Upper lobe of left lung (tissue), 6 donors: ENCODE measurements at regions not wholly inside any gene's neighbourhood (a gene's known extent, or its start where the extent isn't known, plus 50 kb on each side); places are given as distances from the start of the nearest gene placed in this dataset.

Experiments used
- ATAC-seq, 2 donors: fragments of 200-7000 bp; cut with Tn5 transposase; one replicate each; pipeline ENCODE4 v1.9.1; 2022; ENCODE audit warnings: mild to moderate bottlenecking in 2 of 2, moderate library complexity in 2 of 2; ENCODE audit not compliant: low FRiP score in 2 of 2
- DNase-seq, 2 donors: peaks; one replicate each; pipeline ENCODE4 v3.0.0-alpha.2; 2019 to 2020
- H3K27ac ChIP-seq, 4 donors: fragments of 200-600 bp; sonication (generic); one replicate each; pipeline ENCODE4 v1.5.1; 2016 to 2019
- H3K27me3 ChIP-seq, 4 donors: fragments of 200-600 bp; sonication (generic); one replicate each; pipeline ENCODE4 v1.5.1; 2017 to 2019
- H3K36me3 ChIP-seq, 4 donors: fragments of 200-600 bp; sonication (generic); one replicate each; pipeline ENCODE4 v1.5.1; 2016 to 2019
- H3K4me1 ChIP-seq, 4 donors: fragments of 200-600 bp; sonication (generic); one replicate each; pipeline ENCODE4 v1.5.1; 2018 to 2019
- H3K4me3 ChIP-seq, 4 donors: fragments of 200-600 bp; sonication (generic); one replicate each; pipeline ENCODE4 v1.5.1; 2017 to 2019; ENCODE audit warnings: mild to moderate bottlenecking in 2 of 4, moderate library complexity in 1 of 4
- H3K9me3 ChIP-seq, 4 donors: fragments of 200-600 bp; sonication (generic); one replicate each; pipeline ENCODE4 v1.5.1; 2018 to 2019
- CTCF ChIP-seq, 6 experiments: fragments of 450-650 bp in 4 of 6; fragments of 200-600 bp in 2 of 6; sonication (generic) in 2 of 6; IDR thresholded peaks; one replicate each; pipeline ENCODE4 v1.5.1; 2016 to 2019; ENCODE audit warnings: antibody characterized with exemption in 6 of 6
- EP300 ChIP-seq, 4 donors: sonication (generic); formaldehyde crosslinking; IDR thresholded peaks; one replicate each; pipeline ENCODE4 v1.5.1; 2017; ENCODE audit warnings: antibody characterized with exemption in 4 of 4, control low read depth in 2 of 4
- POLR2A ChIP-seq, 4 donors: fragments of 450-650 bp; IDR thresholded peaks; one replicate each; pipeline ENCODE4 v1.5.1; 2016 to 2017; ENCODE audit warnings: antibody characterized with exemption in 4 of 4, mild to moderate bottlenecking in 2 of 4
- POLR2AphosphoS5 ChIP-seq, 2 donors: sonication (generic); formaldehyde crosslinking; IDR thresholded peaks; one replicate each; pipeline ENCODE4 v1.5.1; 2017; ENCODE audit warnings: antibody characterized with exemption in 2 of 2
- WGBS, 2 donors: methylation state at CpG; one replicate each; pipeline ENCODE4 v1.1.5; 2017 to 2018; 5-methylcytosine and 5-hydroxymethylcytosine counted together
- donor health status: DM: no; HTN: no; CAD: no; lungs with moderate emphysema.
- donor health status: DM: no; HTN: yes; CAD: no; lungs with severe emphysema.

GRCh38 chr6:81487489-81487888 lies 265.0 kb downstream of the TENT5A start:
- 52 to 67% methylated on average over 1 of the region's 1 CpG for WGBS, 2 donors
- no peaks in the 10 kb centered on the region for H3K4me1 ChIP-seq
- H3K4me3 ChIP-seq, result no peak overlapping the region
- no peak for TF ChIP-seq CTCF (IDR thresholded peaks at IDR 0.05)
- no peak for TF ChIP-seq EP300 (IDR thresholded peaks at IDR 0.05)
- no peak for TF ChIP-seq POLR2AphosphoS5 (IDR thresholded peaks at IDR 0.05)
- TF ChIP-seq POLR2A (IDR thresholded peaks at IDR 0.05), result no peak
- ATAC-seq (no peak), DNase-seq (peak in 1 of 2 donors; percentile 21)
- H3K36me3 ChIP-seq, result no peaks in the 10 kb centered on the region
- H3K27ac ChIP-seq, result no peak overlapping the region
- H3K27me3 ChIP-seq, result no peaks in the 10 kb centered on the region
- H3K9me3 ChIP-seq, result no peaks in the 10 kb centered on the region

GRCh38 chr6:81486234-81486633 lies 266.2 kb downstream of the TENT5A start:
- no peak for TF ChIP-seq CTCF (IDR thresholded peaks at IDR 0.05)
- no peak for TF ChIP-seq POLR2A (IDR thresholded peaks at IDR 0.05)
- TF ChIP-seq EP300 (IDR thresholded peaks at IDR 0.05), result no peak
- no peak for TF ChIP-seq POLR2AphosphoS5 (IDR thresholded peaks at IDR 0.05)
- H3K36me3 ChIP-seq, result no peaks in the 10 kb centered on the region
- DNase-seq (no peak), ATAC-seq (no peak)
- H3K4me1 ChIP-seq, result no peaks in the 10 kb centered on the region
- no peaks in the 10 kb centered on the region for H3K9me3 ChIP-seq
- H3K4me3 ChIP-seq, result no peak overlapping the region
- H3K27me3 ChIP-seq, result no peaks in the 10 kb centered on the region
- H3K27ac ChIP-seq, result no peak overlapping the region
- WGBS, 2 donors, result 24 to 28% methylated on average over 1 of the region's 1 CpG

- TF ChIP-seq EP300 (IDR thresholded peaks at IDR 0.05), result no peak
- no peak for TF ChIP-seq POLR2A (IDR thresholded peaks at IDR 0.05)
- TF ChIP-seq CTCF (IDR thresholded peaks at IDR 0.05), result no peak
- no peak for TF ChIP-seq POLR2AphosphoS5 (IDR thresholded peaks at IDR 0.05)
- ATAC-seq (no peak), DNase-seq (no peak)
- Histone ChIP-seq H3K4me3 (no peak overlapping the region), H3K9me3 (no peaks in the 10 kb centered on the region), H3K27me3 (no peaks in the 10 kb centered on the region), H3K27ac (no peak overlapping the region), H3K36me3 (no peaks in the 10 kb centered on the region), H3K4me1 (no peaks in the 10 kb centered on the region)
These were observed 267.1 kb downstream of the TENT5A start for GRCh38 chr6:81485395-81485794.

GRCh38 chr6:81484251-81484650 lies 268.2 kb downstream of the TENT5A start:
- H3K4me1 ChIP-seq, result no peaks in the 10 kb centered on the region
- H3K4me3 ChIP-seq, result no peak overlapping the region
- no peaks in the 10 kb centered on the region for H3K9me3 ChIP-seq
- no peak for DNase-seq
- no peaks in the 10 kb centered on the region for H3K36me3 ChIP-seq
- no peaks in the 10 kb centered on the region for H3K27me3 ChIP-seq
- ATAC-seq, result no peak
- no peak overlapping the region for H3K27ac ChIP-seq
- TF ChIP-seq POLR2A (IDR thresholded peaks at IDR 0.05) (no peak), POLR2AphosphoS5 (IDR thresholded peaks at IDR 0.05) (no peak), CTCF (IDR thresholded peaks at IDR 0.05) (no peak), EP300 (IDR thresholded peaks at IDR 0.05) (no peak)

GRCh38 chr6:81480139-81480538 lies 272.3 kb downstream of the TENT5A start:
- Histone ChIP-seq H3K36me3 (no peaks in the 10 kb centered on the region), H3K4me1 (no peaks in the 10 kb centered on the region), H3K27me3 (no peaks in the 10 kb centered on the region), H3K4me3 (no peak overlapping the region), H3K27ac (no peak overlapping the region), H3K9me3 (no peaks in the 10 kb centered on the region)
- ATAC-seq (no peak), DNase-seq (no peak)
- no peak for TF ChIP-seq EP300 (IDR thresholded peaks at IDR 0.05)
- TF ChIP-seq CTCF (IDR thresholded peaks at IDR 0.05), result no peak
- TF ChIP-seq POLR2AphosphoS5 (IDR thresholded peaks at IDR 0.05), result no peak
- TF ChIP-seq POLR2A (IDR thresholded peaks at IDR 0.05), result no peak
